ENCODE measurements at regions not wholly inside any gene's neighbourhood (a gene's known extent, or its start where the extent isn't known, plus 50 kb on each side); places are given as distances from the start of the nearest gene placed in this dataset.

GRCh38 chr20:34171640-34172039 lies 59.6 kb upstream of the EIF2S2 start:
- TF ChIP-seq EZH2 (IDR thresholded peaks at IDR 0.05; ENCODE audit: insufficient read depth, poor library complexity, severe bottlenecking), result no peak
- no peak for TF ChIP-seq EZH2phosphoT487 (IDR thresholded peaks at IDR 0.05; ENCODE audit: insufficient read depth, low read depth)

Measured in GM23248 (cell line).